Left cardiac atrium (tissue), 4 donors: ENCODE measurements at regions not wholly inside any gene's neighbourhood (a gene's known extent, or its start where the extent isn't known, plus 50 kb on each side); places are given as distances from the start of the nearest gene placed in this dataset.

Source experiments
- ATAC-seq, 2 donors: fragments of 200-7000 bp; cut with Tn5 transposase; one replicate each; pipeline ENCODE4 v1.9.1; 2020; ENCODE audit warnings: mild to moderate bottlenecking in 2 of 2, moderate library complexity in 2 of 2
- DNase-seq: peaks from one replicate; pipeline ENCODE4 v3.0.0-alpha.2; 2020
- intact Hi-C, 2 donors: fragments of 100-400 bp; cut with DNase I; formaldehyde crosslinking; loops; one replicate each; pipeline versions ENCODE4 v1.14.1 to v1.15.1; 2022 to 2023
- microRNA-seq, 2 donors: library from miRNA; unstranded; fragments of <30 nt; microRNA quantifications; one replicate each; pipeline ENCODE4 v1.2.0, GENCODE V29; 2020
- donor health status: DM: no; HTN: yes; CAD: no.
- donor health status: DM: no; HTN: yes; CAD: no; lungs with severe emphysema.
- donor health status: DM: yes; HTN: yes; CAD: no.
- donor health status: Dilated cardiomyopathy.

- DNase-seq (no peak), ATAC-seq (no peak)
- intact Hi-C loops = no loop called here
These were observed 65.6 kb upstream of the NR3C1 start for GRCh38 chr5:143469125-143469524.

- ATAC-seq (no peak), DNase-seq (no peak)
- intact Hi-C loops = no loop called here
These were observed 63.1 kb upstream of the NR3C1 start for GRCh38 chr5:143466632-143467031.

- intact Hi-C loops = no loop called here
- DNase-seq (no peak), ATAC-seq (peak in 1 of 2 donors; percentile 57)
These were observed 61.4 kb upstream of the NR3C1 start for GRCh38 chr5:143464723-143465490.

GRCh38 chr5:143462431-143462830 lies 58.9 kb upstream of the NR3C1 start:
- no peak for ATAC-seq
- intact Hi-C loops = no loop called here
- no peak for DNase-seq

- no peak for DNase-seq
- no peak for ATAC-seq
- intact Hi-C loops = no loop called here
These were observed 55.9 kb upstream of the NR3C1 start for GRCh38 chr5:143459433-143459832.

GRCh38 chr5:143456952-143457547 lies 53.6 kb upstream of the NR3C1 start:
- intact Hi-C loops = no loop called here
- DNase-seq (no peak), ATAC-seq (peak in 1 of 2 donors; percentile 91)

GRCh38 chr5:143454936-143455516 lies 51.5 kb upstream of the NR3C1 start:
- no peak for ATAC-seq
- intact Hi-C loops = no loop called here
- DNase-seq = no peak

GRCh38 chr5:143453720-143454119 lies 50.2 kb upstream of the NR3C1 start:
- no peak for DNase-seq
- no peak for ATAC-seq
- intact Hi-C loops = no loop called here

Small RNA genes lying in the stretch of these regions (microRNA-seq; reads per million reads assigned to microRNA genes)
- 0 reads per million in 2 donors for gene MIR5197
